ENCODE measurements at regions not wholly inside any gene's neighbourhood (a gene's known extent, or its start where the extent isn't known, plus 50 kb on each side); places are given as distances from the start of the nearest gene placed in this dataset.

- Mint-ChIP-seq H3K4me3 (no peak overlapping the region), H3K36me3 (ENCODE audit: insufficient read depth in 1 of 3, low read depth in 3 of 3) (no peaks in the 10 kb centered on the region), H3K4me1 (no peaks in the 10 kb centered on the region), H3K27me3 (ENCODE audit: low read depth) (no peaks in the 10 kb centered on the region; the same call in 1 of the 2 replicates), H3K27ac (no peak overlapping the region), H3K9me3 (no peaks in the 10 kb centered on the region; a peak in 1 of 5 replicates)
- no peaks in the 10 kb centered on the region for H3K4me1 ChIP-seq (ENCODE audit: insufficient read depth, low read length)
- no peaks in the 10 kb centered on the region for H3K23me2 ChIP-seq (ENCODE audit: insufficient read length, low read depth, low read length, poor library complexity, severe bottlenecking)
- H3K14ac ChIP-seq (ENCODE audit: insufficient read depth, low read length): no peak overlapping the region
- no peaks in the 10 kb centered on the region for H3K9me3 ChIP-seq (ENCODE audit: control insufficient read depth, low read depth, low read length)
- DNase-seq: no peak
- no peaks in the 10 kb centered on the region for H3K79me1 ChIP-seq (ENCODE audit: insufficient read depth, low read depth, low read length, poor library complexity, severe bottlenecking)
- no peak overlapping the region for H3K18ac ChIP-seq (ENCODE audit: insufficient read length, low read depth, low read length)
- no CpG with 5 or more reads among the region's 2 CpGs for WGBS (ENCODE audit: extremely low coverage, insufficient read length, low lambda C conversion rate)
- no peak overlapping the region for H3K27ac ChIP-seq (ENCODE audit: insufficient read length, low read depth, low read length)
- no peaks in the 10 kb centered on the region for H3K27me3 ChIP-seq (ENCODE audit: insufficient read depth, low read length)
- no peak for TF ChIP-seq CTCF (conservative IDR thresholded peaks at IDR 0.05)
- no peak overlapping the region for H2AK5ac ChIP-seq (ENCODE audit: insufficient read length, low read length)
- H4K91ac ChIP-seq (ENCODE audit: insufficient read length, low read depth, low read length): no peak overlapping the region
- no peak overlapping the region for H2BK5ac ChIP-seq (ENCODE audit: insufficient read length, low read length)
- no peak overlapping the region for H2BK120ac ChIP-seq (ENCODE audit: low read depth, low read length, poor library complexity, severe bottlenecking)
- H2AFZ ChIP-seq (ENCODE audit: low read length): no peak overlapping the region
- H4K8ac ChIP-seq (replicated peaks; ENCODE audit: insufficient read length, low read depth, low read length): no peak overlapping the region
- H4K5ac ChIP-seq (ENCODE audit: insufficient read length, low read depth, low read length): no peak overlapping the region
- no peak overlapping the region for H2BK15ac ChIP-seq (ENCODE audit: low read depth, low read length)
- H2BK20ac ChIP-seq (ENCODE audit: low read depth, low read length, poor library complexity, severe bottlenecking): no peak overlapping the region
- no peak overlapping the region for H3K9ac ChIP-seq (ENCODE audit: extremely low read depth, insufficient read length, low read length)
- H4K20me1 ChIP-seq (ENCODE audit: control insufficient read depth, insufficient read depth, insufficient read length): no peaks in the 10 kb centered on the region
- H3K79me2 ChIP-seq (ENCODE audit: insufficient read depth, low read length): no peaks in the 10 kb centered on the region
- H3K4me2 ChIP-seq (ENCODE audit: insufficient read depth, insufficient read length, low read length): no peak overlapping the region
- H2BK12ac ChIP-seq (ENCODE audit: insufficient read length, low read depth, low read length): no peak overlapping the region
- no peak overlapping the region for H3T11ph ChIP-seq (ENCODE audit: low read length)
- no peak overlapping the region for H3K23ac ChIP-seq (ENCODE audit: insufficient read length, low read depth, low read length)
- H3K56ac ChIP-seq (ENCODE audit: insufficient read length, low read depth, low read length): no peak overlapping the region
- no peak overlapping the region for H3K4ac ChIP-seq (ENCODE audit: low read depth, low read length)
Measured at GRCh38 chr19:30969591-30969990, 379.6 kb downstream of the TSHZ3 start.

Data from H9 (cell line).